ENCODE measurements at regions not wholly inside any gene's neighbourhood (a gene's known extent, or its start where the extent isn't known, plus 50 kb on each side); places are given as distances from the start of the nearest gene placed in this dataset.

- no peak for TF ChIP-seq CTCF (IDR thresholded peaks at IDR 0.05)
- TF ChIP-seq POLR2A (IDR thresholded peaks at IDR 0.05), result no peak
Observed at GRCh38 chr18:38664929-38665328, 1099.3 kb upstream of the CELF4 start.

Measured in Peyer's patch (tissue), 4 donors.